IMR-90 (cell line): ENCODE measurements at regions not wholly inside any gene's neighbourhood (a gene's known extent, or its start where the extent isn't known, plus 50 kb on each side); places are given as distances from the start of the nearest gene placed in this dataset.

Experiments used
- ATAC-seq: fragments of 200-7000 bp; cut with Tn5 transposase; 2 replicates; pipeline ENCODE4 v1.9.1; 2020; ENCODE audit warnings: low read depth, mild to moderate bottlenecking, moderate library complexity
- BruUV-seq: library from RNA; stranded (reverse); fragments of 400-500 nt; replicated peaks from 2 replicates; lab custom pipeline; 2021; lab: Mats Ljungman, UMichigan
- CTCF ChIA-PET: fragments of 300-600 bp; formaldehyde crosslinking; extraction: SDS; loops from one replicate; lab custom pipeline; 2021; ENCODE audit warnings: antibody characterized with exemption; lab: Yijun Ruan, JAX
- POLR2A ChIA-PET: fragments of 300-600 bp; sonication (Branson Sonifier 250); formaldehyde crosslinking; loops from one replicate; lab custom pipeline; 2022; ENCODE audit warnings: antibody characterized with exemption; ENCODE audit not compliant: unreplicated experiment; lab: Charles Lee
- DNase-seq: peaks from one replicate; pipeline ENCODE4 v3.0.0; 2013
- H2AFZ ChIP-seq: replicated peaks from 2 replicates; pipeline ENCODE3; 2013; ENCODE audit warnings: low read length, mild to moderate bottlenecking; ENCODE audit not compliant: poor library complexity
- H2AK5ac ChIP-seq: 2 replicates; pipeline ENCODE4 v1.6.1; 2013; ENCODE audit warnings: low read depth, low read length, inconsistent platforms
- H2AK9ac ChIP-seq: replicated peaks from 2 replicates; pipeline ENCODE3; 2013; ENCODE audit warnings: mild to moderate bottlenecking, low read depth, low read length, moderate library complexity; ENCODE audit not compliant: poor library complexity
- H2BK120ac ChIP-seq: 2 replicates; pipeline ENCODE4 v1.6.1; 2013; ENCODE audit warnings: low read depth, low read length, inconsistent platforms
- H2BK15ac ChIP-seq: 3 replicates; pipeline ENCODE4 v1.6.1; 2013; ENCODE audit warnings: low read depth, low read length, inconsistent platforms
- H2BK20ac ChIP-seq: 2 replicates; pipeline ENCODE4 v1.6.1; 2013; ENCODE audit warnings: low read depth, mild to moderate bottlenecking, inconsistent platforms, low read length, moderate library complexity
- H2BK5ac ChIP-seq: 2 replicates; pipeline ENCODE4 v1.6.1; 2013; ENCODE audit warnings: mild to moderate bottlenecking, low read depth, low read length, inconsistent platforms; ENCODE audit not compliant: poor library complexity, severe bottlenecking
- H3K14ac ChIP-seq: replicated peaks from 2 replicates; pipeline ENCODE4 v1.6.1; 2013; ENCODE audit warnings: low read depth, low read length, inconsistent platforms
- H3K18ac ChIP-seq: 2 replicates; pipeline ENCODE4 v1.6.1; 2013; ENCODE audit warnings: low read depth, low read length, control low read depth
- H3K23ac ChIP-seq: 2 replicates; pipeline ENCODE4 v1.6.1; 2013; ENCODE audit warnings: low read depth, low read length, inconsistent platforms
- H3K27ac ChIP-seq: 2 replicates; pipeline ENCODE4 v1.5.1; 2013; ENCODE audit warnings: mild to moderate bottlenecking, control low read depth, low read length; ENCODE audit not compliant: insufficient read depth
- H3K27me3 ChIP-seq: 2 replicates; pipeline ENCODE4 v1.6.1; 2013; ENCODE audit warnings: low read length; ENCODE audit not compliant: control insufficient read depth, insufficient read depth
- H3K36me3 ChIP-seq: 2 replicates; pipeline ENCODE4 v1.6.1; 2013; ENCODE audit warnings: low read length, mixed read lengths; ENCODE audit not compliant: control insufficient read depth, insufficient read depth
- H3K4ac ChIP-seq: 2 replicates; pipeline ENCODE4 v1.6.1; 2013; ENCODE audit warnings: low read depth, low read length, inconsistent platforms
- H3K4me1 ChIP-seq: 2 replicates; pipeline ENCODE4 v1.6.1; 2013; ENCODE audit warnings: low read length, mixed read lengths; ENCODE audit not compliant: control insufficient read depth, insufficient read depth
- H3K4me2 ChIP-seq: 2 replicates; pipeline ENCODE4 v1.6.1; 2013; ENCODE audit warnings: low read depth, mild to moderate bottlenecking, control low read depth, low read length, moderate library complexity
- H3K4me3 ChIP-seq: 2 replicates; pipeline ENCODE4 v1.5.1; 2013; ENCODE audit warnings: low read depth, mild to moderate bottlenecking, control low read depth, low read length, moderate library complexity; ENCODE audit not compliant: insufficient read depth
- H3K56ac ChIP-seq: 2 replicates; pipeline ENCODE4 v1.6.1; 2013; ENCODE audit warnings: low read length, inconsistent platforms; ENCODE audit not compliant: insufficient read depth; ENCODE audit errors: extremely low read depth
- H3K79me1 ChIP-seq, 2 experiments: 2 replicates each; pipeline ENCODE4 v1.6.1; 2013; ENCODE audit warnings: low read length in 2 of 2, inconsistent platforms in 1 of 2, low read depth in 1 of 2
- H3K9ac ChIP-seq: 2 replicates; pipeline ENCODE4 v1.6.1; 2013; ENCODE audit warnings: low read depth, low read length, control low read depth
- H3K9me1 ChIP-seq: 2 replicates; pipeline ENCODE4 v1.6.1; 2013; ENCODE audit warnings: low read length, inconsistent platforms; ENCODE audit not compliant: insufficient read depth
- H3K9me3 ChIP-seq: 2 replicates; pipeline ENCODE4 v1.6.1; 2013; ENCODE audit warnings: low read length; ENCODE audit not compliant: control insufficient read depth, insufficient read depth
- H4K20me1 ChIP-seq: 2 replicates; pipeline ENCODE4 v1.6.1; 2013; ENCODE audit warnings: low read length, inconsistent platforms; ENCODE audit not compliant: insufficient read depth
- H4K5ac ChIP-seq: 2 replicates; pipeline ENCODE4 v1.6.1; 2013; ENCODE audit warnings: mild to moderate bottlenecking, low read depth, low read length, control low read depth
- H4K8ac ChIP-seq, 2 experiments: 2 replicates each; pipeline ENCODE4 v1.6.1; 2013; ENCODE audit warnings: low read depth in 2 of 2, low read length in 2 of 2, control low read depth in 1 of 2, inconsistent platforms in 1 of 2
- H4K91ac ChIP-seq: 2 replicates; pipeline ENCODE4 v1.6.1; 2013; ENCODE audit warnings: low read depth, low read length, inconsistent platforms; ENCODE audit not compliant: insufficient read depth
- BHLHE40 ChIP-seq: fragments of 150-350 bp; IDR thresholded peaks from 2 replicates; pipeline ENCODE4 v1.6.1; 2016; ENCODE audit warnings: mild to moderate bottlenecking, low read depth, low read length
- CEBPB ChIP-seq: IDR thresholded peaks from 2 replicates; pipeline ENCODE4 v1.6.1; 2012; ENCODE audit warnings: low read depth, low read length, improper control_type of control experiment
- CHD1 ChIP-seq: IDR thresholded peaks from 2 replicates; pipeline ENCODE4 v1.6.1; 2012; ENCODE audit warnings: low read depth, low read length, improper control_type of control experiment
- FOS ChIP-seq: fragments of 150-350 bp; IDR thresholded peaks from 2 replicates; pipeline ENCODE4 v1.6.1; 2016; ENCODE audit warnings: low read depth, low read length
- MAFK ChIP-seq: IDR thresholded peaks from 2 replicates; pipeline ENCODE4 v1.6.1; 2012; ENCODE audit warnings: low read depth, low read length, improper control_type of control experiment
- MAZ ChIP-seq: IDR thresholded peaks from 2 replicates; pipeline ENCODE4 v1.6.1; 2012; ENCODE audit warnings: low read depth, mild to moderate bottlenecking, low read length, improper control_type of control experiment, moderate library complexity, borderline replicate concordance
- MXI1 ChIP-seq: IDR thresholded peaks from 2 replicates; pipeline ENCODE4 v1.6.1; 2012; ENCODE audit warnings: low read depth, mild to moderate bottlenecking, low read length, moderate library complexity, borderline replicate concordance
- NFE2L2 ChIP-seq: fragments of 150-350 bp; IDR thresholded peaks from 2 replicates; pipeline ENCODE4 v1.6.1; 2016; ENCODE audit warnings: low read depth, mild to moderate bottlenecking, low read length
- POLR2A ChIP-seq: IDR thresholded peaks from 2 replicates; pipeline ENCODE4 v1.6.1; 2012; ENCODE audit warnings: mild to moderate bottlenecking, low read depth, low read length
- RAD21 ChIP-seq: IDR thresholded peaks from 2 replicates; pipeline ENCODE4 v1.6.1; 2012; ENCODE audit warnings: low read length, improper control_type of control experiment
- RCOR1 ChIP-seq: IDR thresholded peaks from 2 replicates; pipeline ENCODE4 v1.6.1; 2012; ENCODE audit warnings: mild to moderate bottlenecking, low read length, improper control_type of control experiment; ENCODE audit not compliant: insufficient replicate concordance
- RFX5 ChIP-seq: IDR thresholded peaks from 2 replicates; pipeline ENCODE4 v1.8.0; 2012; ENCODE audit warnings: low read depth, mild to moderate bottlenecking, low read length, moderate library complexity
- SMC3 ChIP-seq: fragments of 150-350 bp; IDR thresholded peaks from 2 replicates; pipeline ENCODE4 v1.6.1; 2016; ENCODE audit warnings: low read depth, mild to moderate bottlenecking, antibody characterized with exemption, low read length, moderate library complexity
- USF2 ChIP-seq: fragments of 150-350 bp; IDR thresholded peaks from 2 replicates; pipeline ENCODE4 v1.6.1; 2017; ENCODE audit warnings: mild to moderate bottlenecking, antibody characterized with exemption, low read length, low read depth
- dilution Hi-C: fragments of 300-500 bp; cut with HindIII; formaldehyde crosslinking; loops from one replicate; pipeline ENCODE4 v1.14.3; 2018; ENCODE audit warnings: low sequenced_read_pairs; ENCODE audit not compliant: unreplicated experiment
- in situ Hi-C: fragments of 300-500 bp; cut with MboI; formaldehyde crosslinking; loops from 3 replicates; pipeline ENCODE4 v1.14.3; 2019; ENCODE audit warnings: low sequenced_read_pairs, inconsistent platforms, mixed read lengths
- intact Hi-C: fragments of 100-400 bp; cut with micrococcal nuclease; formaldehyde crosslinking; loops from 2 replicates; pipeline ENCODE4 v1.10.0; 2022
- TF ChIP-seq, protein P1 (sequence below): fragments of 150-350 bp; IDR thresholded peaks from 2 replicates; pipeline ENCODE4 v1.6.1; 2016; ENCODE audit warnings: low read depth, mild to moderate bottlenecking, low read length, moderate library complexity, borderline replicate concordance
- TF ChIP-seq, protein P2 (sequence below): conservative IDR thresholded peaks from 2 replicates; pipeline ENCODE4 v1.5.1; 2012; ENCODE audit warnings: mild to moderate bottlenecking, low read depth, low read length, improper control_type of control experiment

DNA sequence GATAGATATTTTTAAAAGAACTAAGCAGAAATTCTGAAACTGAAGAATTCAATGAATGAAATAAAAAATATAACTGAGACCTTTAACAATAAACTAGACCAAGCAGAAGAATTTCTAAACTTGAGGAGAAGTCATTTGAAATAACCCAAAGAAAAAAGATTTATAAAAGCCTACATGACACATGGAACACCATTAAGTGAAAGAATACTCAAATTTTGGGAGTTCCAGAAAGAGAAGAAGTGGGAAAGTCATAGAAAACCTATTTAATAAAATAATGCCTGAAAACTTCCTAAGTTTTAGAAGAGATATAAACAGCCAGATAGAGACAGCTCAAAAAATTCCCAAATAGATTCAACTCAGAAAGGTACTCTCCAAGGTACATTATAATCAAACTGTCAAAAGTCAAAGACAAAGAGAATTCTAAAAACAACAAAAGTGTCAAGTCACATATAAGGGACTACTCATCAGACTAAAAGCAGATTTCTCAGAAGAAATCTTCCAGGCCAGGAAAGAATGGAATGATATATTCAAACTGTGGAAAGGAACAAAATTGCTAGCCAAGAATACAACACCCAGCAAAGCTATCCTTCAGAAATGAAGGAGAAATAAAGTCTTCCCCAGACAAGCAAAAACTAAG lies 72.9 kb upstream of the GNAZ start:
- POLR2A ChIA-PET = no interaction called here
- Histone ChIP-seq H3K23ac (no peak overlapping the region), H3K4ac (no peak overlapping the region), H2AFZ (no peak overlapping the region), H3K4me3 (no peak overlapping the region), H3K27me3 (no peaks in the 10 kb centered on the region), H3K27ac (no peak overlapping the region), H3K79me1 (no peaks in the 10 kb centered on the region), H3K36me3 (no peaks in the 10 kb centered on the region), H2BK20ac (no peak overlapping the region), H3K4me2 (no peak overlapping the region), H4K20me1 (no peaks in the 10 kb centered on the region), H3K14ac (no peak overlapping the region), H4K91ac (no peak overlapping the region), H3K9ac (no peak overlapping the region), H3K4me1 (no peaks in the 10 kb centered on the region), H2BK5ac (no peak overlapping the region), H3K9me3 (peaks cover 2% of the 10 kb centered on the region; the same call in 1 of the 2 replicates), H4K8ac (no peak overlapping the region), H3K9me1 (no peaks in the 10 kb centered on the region), H3K56ac (no peak overlapping the region), H2BK120ac (no peak overlapping the region), H2AK9ac (no peak overlapping the region), H2BK15ac (no peak overlapping the region), H4K5ac (no peak overlapping the region), H3K18ac (no peak overlapping the region), H2AK5ac (no peak overlapping the region)
- CTCF ChIA-PET = no interaction called here
- intact Hi-C loops (no loop called here), dilution Hi-C loops (no loop called here), in situ Hi-C loops (no loop called here)
- no peak for TF ChIP-seq POLR2A
- no peak for TF ChIP-seq MXI1
- no peak for TF ChIP-seq NFE2L2
- no peak for TF ChIP-seq FOS
- no peak for TF ChIP-seq CEBPB
- no peak for TF ChIP-seq CHD1
- no peak for TF ChIP-seq RAD21
- no peak for TF ChIP-seq RFX5
- TF ChIP-seq MAFK = no peak
- TF ChIP-seq SMC3 = no peak
- TF ChIP-seq, protein P1, sequence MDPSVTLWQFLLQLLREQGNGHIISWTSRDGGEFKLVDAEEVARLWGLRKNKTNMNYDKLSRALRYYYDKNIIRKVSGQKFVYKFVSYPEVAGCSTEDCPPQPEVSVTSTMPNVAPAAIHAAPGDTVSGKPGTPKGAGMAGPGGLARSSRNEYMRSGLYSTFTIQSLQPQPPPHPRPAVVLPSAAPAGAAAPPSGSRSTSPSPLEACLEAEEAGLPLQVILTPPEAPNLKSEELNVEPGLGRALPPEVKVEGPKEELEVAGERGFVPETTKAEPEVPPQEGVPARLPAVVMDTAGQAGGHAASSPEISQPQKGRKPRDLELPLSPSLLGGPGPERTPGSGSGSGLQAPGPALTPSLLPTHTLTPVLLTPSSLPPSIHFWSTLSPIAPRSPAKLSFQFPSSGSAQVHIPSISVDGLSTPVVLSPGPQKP = no peak
- TF ChIP-seq BHLHE40 = no peak
- no peak for TF ChIP-seq RCOR1
- no peak for TF ChIP-seq USF2
- TF ChIP-seq, protein P2, sequence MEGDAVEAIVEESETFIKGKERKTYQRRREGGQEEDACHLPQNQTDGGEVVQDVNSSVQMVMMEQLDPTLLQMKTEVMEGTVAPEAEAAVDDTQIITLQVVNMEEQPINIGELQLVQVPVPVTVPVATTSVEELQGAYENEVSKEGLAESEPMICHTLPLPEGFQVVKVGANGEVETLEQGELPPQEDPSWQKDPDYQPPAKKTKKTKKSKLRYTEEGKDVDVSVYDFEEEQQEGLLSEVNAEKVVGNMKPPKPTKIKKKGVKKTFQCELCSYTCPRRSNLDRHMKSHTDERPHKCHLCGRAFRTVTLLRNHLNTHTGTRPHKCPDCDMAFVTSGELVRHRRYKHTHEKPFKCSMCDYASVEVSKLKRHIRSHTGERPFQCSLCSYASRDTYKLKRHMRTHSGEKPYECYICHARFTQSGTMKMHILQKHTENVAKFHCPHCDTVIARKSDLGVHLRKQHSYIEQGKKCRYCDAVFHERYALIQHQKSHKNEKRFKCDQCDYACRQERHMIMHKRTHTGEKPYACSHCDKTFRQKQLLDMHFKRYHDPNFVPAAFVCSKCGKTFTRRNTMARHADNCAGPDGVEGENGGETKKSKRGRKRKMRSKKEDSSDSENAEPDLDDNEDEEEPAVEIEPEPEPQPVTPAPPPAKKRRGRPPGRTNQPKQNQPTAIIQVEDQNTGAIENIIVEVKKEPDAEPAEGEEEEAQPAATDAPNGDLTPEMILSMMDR = no peak
- no peak for TF ChIP-seq MAZ
- DNase-seq = no peak
- no peak for ATAC-seq
- no TSS peak for BruUV-seq
